Neural crest cell (in vitro differentiated cells): ENCODE measurements at regions not wholly inside any gene's neighbourhood (a gene's known extent, or its start where the extent isn't known, plus 50 kb on each side); places are given as distances from the start of the nearest gene placed in this dataset.

Source experiments
- DNase-seq: peaks from one replicate; pipeline ENCODE4 v3.0.0; 2021; ENCODE audit warnings: low read depth, mixed read lengths, low spot score
- H3K27ac Mint-ChIP-seq: one replicate; pipeline ENCODE4 v1.8.0; 2021; ENCODE audit warnings: mild to moderate bottlenecking, mixed read lengths; ENCODE audit not compliant: unreplicated experiment
- H3K27me3 Mint-ChIP-seq: 2 replicates; pipeline ENCODE4 v1.8.0; 2021; ENCODE audit warnings: low read depth, mild to moderate bottlenecking, mixed read lengths
- H3K36me3 Mint-ChIP-seq: 2 replicates; pipeline ENCODE4 v1.8.0; 2021; ENCODE audit warnings: low read depth, mild to moderate bottlenecking, mixed read lengths
- H3K4me1 Mint-ChIP-seq: 2 replicates; pipeline ENCODE4 v1.8.0; 2021; ENCODE audit warnings: mixed read lengths
- H3K4me3 Mint-ChIP-seq: one replicate; pipeline ENCODE4 v1.8.0; 2021; ENCODE audit warnings: mild to moderate bottlenecking, mixed read lengths
- H3K9me3 Mint-ChIP-seq: 2 replicates; pipeline ENCODE4 v1.8.0; 2021; ENCODE audit warnings: mixed read lengths
- CTCF ChIP-seq: fragments of 200-600 bp; sonication (generic); conservative IDR thresholded peaks from 2 replicates; pipeline ENCODE4 v1.5.0; 2021; ENCODE audit warnings: antibody characterized with exemption, mild to moderate bottlenecking

- Mint-ChIP-seq H3K9me3 (peaks cover 19% of the 10 kb centered on the region), H3K36me3 (peaks cover 6% of the 10 kb centered on the region), H3K27ac (no peak overlapping the region), H3K27me3 (no peaks in the 10 kb centered on the region), H3K4me3 (no peak overlapping the region), H3K4me1 (peaks cover 21% of the 10 kb centered on the region)
- TF ChIP-seq CTCF: no peak
- DNase-seq: no peak
These were observed 212.3 kb downstream of the ENC1 start for GRCh38 chr5:74428275-74428674.

GRCh38 chr5:74426506-74426905 is 214.0 kb downstream of the ENC1 start:
- no peak for DNase-seq
- H3K36me3 Mint-ChIP-seq: peaks cover 6% of the 10 kb centered on the region
- no peaks in the 10 kb centered on the region for H3K27me3 Mint-ChIP-seq
- H3K4me1 Mint-ChIP-seq: peaks cover 13% of the 10 kb centered on the region
- no peak overlapping the region for H3K27ac Mint-ChIP-seq
- peaks cover 22% of the 10 kb centered on the region for H3K9me3 Mint-ChIP-seq
- no peak overlapping the region for H3K4me3 Mint-ChIP-seq
- no peak for TF ChIP-seq CTCF

GRCh38 chr5:74424162-74424868 is 216.2 kb downstream of the ENC1 start:
- Mint-ChIP-seq H3K4me1 (peaks cover 8% of the 10 kb centered on the region), H3K36me3 (peaks cover 2% of the 10 kb centered on the region), H3K27me3 (no peaks in the 10 kb centered on the region), H3K27ac (no peak overlapping the region), H3K4me3 (no peak overlapping the region), H3K9me3 (peaks cover 22% of the 10 kb centered on the region)
- DNase-seq: no peak
- TF ChIP-seq CTCF: no peak

GRCh38 chr5:74423383-74423782 is 217.1 kb downstream of the ENC1 start:
- Mint-ChIP-seq H3K4me3 (no peak overlapping the region), H3K4me1 (peaks cover 8% of the 10 kb centered on the region)

GRCh38 chr5:74422671-74423070 is 217.9 kb downstream of the ENC1 start:
- TF ChIP-seq CTCF: no peak
- H3K36me3 Mint-ChIP-seq: no peaks in the 10 kb centered on the region
- no peak overlapping the region for H3K27ac Mint-ChIP-seq
- no peak overlapping the region for H3K4me3 Mint-ChIP-seq
- peaks cover 8% of the 10 kb centered on the region for H3K4me1 Mint-ChIP-seq
- H3K9me3 Mint-ChIP-seq: peaks cover 15% of the 10 kb centered on the region
- DNase-seq: no peak
- H3K27me3 Mint-ChIP-seq: no peaks in the 10 kb centered on the region

More at GRCh38 chr5:74423383-74423782, 217.1 kb downstream of the ENC1 start:
- no peak for DNase-seq
- peaks cover 17% of the 10 kb centered on the region for H3K9me3 Mint-ChIP-seq
- H3K27me3 Mint-ChIP-seq: no peaks in the 10 kb centered on the region
- TF ChIP-seq CTCF: no peak
- no peak overlapping the region for H3K27ac Mint-ChIP-seq
- H3K36me3 Mint-ChIP-seq: no peaks in the 10 kb centered on the region
